Progenitor cell of endocrine pancreas (in vitro differentiated cells): ENCODE measurements at regions not wholly inside any gene's neighbourhood (a gene's known extent, or its start where the extent isn't known, plus 50 kb on each side); places are given as distances from the start of the nearest gene placed in this dataset.

Experiments used
- DNase-seq: peaks from one replicate; pipeline ENCODE4 v3.0.0; 2021; ENCODE audit warnings: low spot score; ENCODE audit not compliant: unreplicated experiment
- H3K27ac Mint-ChIP-seq: 2 replicates; pipeline ENCODE4 v1.8.0; 2021; ENCODE audit warnings: mild to moderate bottlenecking, moderate library complexity, mixed read lengths
- H3K27me3 Mint-ChIP-seq: 2 replicates; pipeline ENCODE4 v1.8.0; 2021; ENCODE audit warnings: mixed read lengths
- H3K36me3 Mint-ChIP-seq: 2 replicates; pipeline ENCODE4 v1.8.0; 2022; ENCODE audit warnings: mixed read lengths; ENCODE audit not compliant: insufficient read depth
- H3K4me1 Mint-ChIP-seq: 2 replicates; pipeline ENCODE4 v1.8.0; 2021; ENCODE audit warnings: low read depth, mixed read lengths
- H3K4me3 Mint-ChIP-seq: 2 replicates; pipeline ENCODE4 v1.8.0; 2021; ENCODE audit warnings: low read depth, mild to moderate bottlenecking, moderate library complexity, mixed read lengths
- H3K9me3 Mint-ChIP-seq: 2 replicates; pipeline ENCODE4 v1.8.0; 2021; ENCODE audit warnings: low read depth, mixed read lengths
- TF ChIP-seq, protein P1 (sequence below): fragments of 200-600 bp; sonication (generic); IDR thresholded peaks from one replicate; pipeline ENCODE4 v1.5.0; 2021; ENCODE audit warnings: antibody characterized with exemption, mild to moderate bottlenecking; ENCODE audit not compliant: unreplicated experiment

GRCh38 chr11:112471731-112472130 lies 211.1 kb upstream of the PLET1 start:
- no peaks in the 10 kb centered on the region for H3K36me3 Mint-ChIP-seq
- no peaks in the 10 kb centered on the region for H3K4me1 Mint-ChIP-seq
- H3K27ac Mint-ChIP-seq, result no peak overlapping the region
- TF ChIP-seq, protein P1, sequence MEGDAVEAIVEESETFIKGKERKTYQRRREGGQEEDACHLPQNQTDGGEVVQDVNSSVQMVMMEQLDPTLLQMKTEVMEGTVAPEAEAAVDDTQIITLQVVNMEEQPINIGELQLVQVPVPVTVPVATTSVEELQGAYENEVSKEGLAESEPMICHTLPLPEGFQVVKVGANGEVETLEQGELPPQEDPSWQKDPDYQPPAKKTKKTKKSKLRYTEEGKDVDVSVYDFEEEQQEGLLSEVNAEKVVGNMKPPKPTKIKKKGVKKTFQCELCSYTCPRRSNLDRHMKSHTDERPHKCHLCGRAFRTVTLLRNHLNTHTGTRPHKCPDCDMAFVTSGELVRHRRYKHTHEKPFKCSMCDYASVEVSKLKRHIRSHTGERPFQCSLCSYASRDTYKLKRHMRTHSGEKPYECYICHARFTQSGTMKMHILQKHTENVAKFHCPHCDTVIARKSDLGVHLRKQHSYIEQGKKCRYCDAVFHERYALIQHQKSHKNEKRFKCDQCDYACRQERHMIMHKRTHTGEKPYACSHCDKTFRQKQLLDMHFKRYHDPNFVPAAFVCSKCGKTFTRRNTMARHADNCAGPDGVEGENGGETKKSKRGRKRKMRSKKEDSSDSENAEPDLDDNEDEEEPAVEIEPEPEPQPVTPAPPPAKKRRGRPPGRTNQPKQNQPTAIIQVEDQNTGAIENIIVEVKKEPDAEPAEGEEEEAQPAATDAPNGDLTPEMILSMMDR, result no peak
- no peak overlapping the region for H3K4me3 Mint-ChIP-seq
- peaks cover 17% of the 10 kb centered on the region for H3K27me3 Mint-ChIP-seq
- H3K9me3 Mint-ChIP-seq, result no peaks in the 10 kb centered on the region
- no peak for DNase-seq

DNA sequence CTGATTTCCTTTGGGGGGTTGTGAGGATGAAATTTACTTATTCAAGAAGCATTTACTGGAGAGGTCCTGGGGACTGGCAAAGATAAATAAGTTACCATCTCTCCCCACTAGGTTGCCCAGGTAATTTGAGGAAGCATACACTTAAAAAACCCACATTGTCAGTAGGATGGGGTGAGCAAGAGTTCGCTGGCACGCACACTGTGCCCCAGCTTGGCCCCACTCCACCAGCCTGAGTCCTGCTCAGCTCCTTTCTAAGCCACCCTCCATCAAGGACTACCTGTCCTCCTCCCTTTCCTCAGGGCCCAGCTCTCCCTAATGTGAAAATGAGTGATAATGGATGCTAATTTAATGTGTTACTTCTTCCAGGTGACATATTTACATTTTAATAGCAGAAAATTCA lies 216.5 kb upstream of the PLET1 start:
- TF ChIP-seq, protein P1, result no peak
- Mint-ChIP-seq H3K4me1 (no peaks in the 10 kb centered on the region), H3K27me3 (peaks cover 11% of the 10 kb centered on the region), H3K27ac (no peak overlapping the region), H3K9me3 (no peaks in the 10 kb centered on the region), H3K36me3 (no peaks in the 10 kb centered on the region), H3K4me3 (no peak overlapping the region)
- no peak for DNase-seq

DNA sequence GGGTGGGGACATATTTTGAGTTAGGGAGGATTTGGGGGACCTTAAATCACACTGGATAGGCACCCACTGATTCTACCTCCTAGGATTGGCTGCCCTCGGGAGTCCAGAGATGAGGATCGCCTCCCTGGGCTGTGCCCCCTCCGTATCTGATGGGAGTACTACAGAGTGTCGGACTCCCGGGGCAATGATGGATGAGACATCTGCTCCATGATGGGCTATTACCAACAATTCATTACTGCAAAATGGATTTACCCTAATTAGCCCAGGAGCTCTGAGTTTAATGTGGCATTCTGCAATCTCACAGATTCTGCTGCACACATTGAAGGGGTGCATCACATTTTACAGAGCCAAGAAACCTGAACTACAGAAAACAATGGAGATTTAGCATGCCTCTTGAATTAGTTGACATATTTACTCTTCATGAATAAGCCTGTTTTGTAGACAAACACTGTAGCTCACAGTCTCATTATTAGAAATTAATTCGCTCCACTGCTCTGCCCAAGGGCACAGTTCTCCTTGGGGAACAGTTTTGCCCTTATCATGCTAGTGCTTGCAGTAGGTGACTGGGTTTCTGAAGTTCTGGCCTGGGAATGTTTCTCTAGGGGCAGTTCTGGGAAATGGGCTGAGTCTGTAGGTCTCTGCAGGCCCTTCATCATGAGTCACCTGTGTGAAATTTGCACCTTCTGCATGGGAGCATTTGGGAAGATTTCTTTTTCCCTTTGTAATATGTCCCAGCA lies 217.1 kb upstream of the PLET1 start:
- Mint-ChIP-seq H3K4me3 (no peak overlapping the region), H3K36me3 (no peaks in the 10 kb centered on the region), H3K27me3 (peaks cover 11% of the 10 kb centered on the region), H3K4me1 (no peaks in the 10 kb centered on the region), H3K27ac (no peak overlapping the region), H3K9me3 (no peaks in the 10 kb centered on the region)
- DNase-seq, result no peak
- TF ChIP-seq, protein P1, result no peak

DNA sequence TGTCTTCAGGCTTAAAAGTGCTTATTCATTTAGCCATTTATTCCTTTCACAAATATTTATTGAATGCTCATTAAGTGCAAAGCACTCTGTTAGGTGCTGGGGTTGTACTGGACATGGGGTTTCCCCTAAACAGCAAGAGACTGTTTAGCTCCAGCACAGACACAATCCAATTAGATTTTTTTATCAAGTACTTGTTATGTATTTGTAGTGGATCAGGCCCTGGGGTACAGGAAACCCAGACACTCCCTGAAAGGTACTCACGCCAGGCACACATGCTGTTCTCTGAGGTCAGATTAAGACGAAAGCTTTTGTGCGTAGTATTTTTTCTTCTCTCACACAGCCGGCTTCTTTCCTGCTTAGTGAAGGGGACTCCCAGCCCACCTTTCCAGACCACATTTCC lies 218.1 kb upstream of the PLET1 start:
- no peak overlapping the region for H3K27ac Mint-ChIP-seq
- no peaks in the 10 kb centered on the region for H3K9me3 Mint-ChIP-seq
- H3K36me3 Mint-ChIP-seq, result no peaks in the 10 kb centered on the region
- TF ChIP-seq, protein P1, result no peak
- no peak overlapping the region for H3K4me3 Mint-ChIP-seq
- peaks cover 11% of the 10 kb centered on the region for H3K27me3 Mint-ChIP-seq
- H3K4me1 Mint-ChIP-seq, result no peaks in the 10 kb centered on the region
- DNase-seq, result no peak

- H3K27ac Mint-ChIP-seq, result no peak overlapping the region
- H3K27me3 Mint-ChIP-seq, result peaks cover 4% of the 10 kb centered on the region
- H3K36me3 Mint-ChIP-seq, result no peaks in the 10 kb centered on the region
- H3K9me3 Mint-ChIP-seq, result no peaks in the 10 kb centered on the region
- TF ChIP-seq, protein P1, result no peak
- no peak for DNase-seq
- H3K4me3 Mint-ChIP-seq, result no peak overlapping the region
- H3K4me1 Mint-ChIP-seq, result no peaks in the 10 kb centered on the region
Measured at GRCh38 chr11:112481431-112481830, 220.8 kb upstream of the PLET1 start.
